ENCODE measurements at regions not wholly inside any gene's neighbourhood (a gene's known extent, or its start where the extent isn't known, plus 50 kb on each side); places are given as distances from the start of the nearest gene placed in this dataset.

GRCh38 chr2:196546151-196546919 lies 93.2 kb upstream of the CCDC150 start:
- TF ChIP-seq CTCF (IDR thresholded peaks at IDR 0.05) (no peak), POLR2A (IDR thresholded peaks at IDR 0.05) (no peak)

Measured in lower leg skin (tissue), 3 donors.